ENCODE measurements at regions not wholly inside any gene's neighbourhood (a gene's known extent, or its start where the extent isn't known, plus 50 kb on each side); places are given as distances from the start of the nearest gene placed in this dataset.

GRCh38 chr12:34207858-34208257 lies 185.6 kb downstream of the ALG10 start:
- Histone ChIP-seq H3K9me3 (replicated peaks; ENCODE audit: control insufficient read depth, insufficient read depth, low read length) (peaks cover 6% of the 10 kb centered on the region), H3K9ac (replicated peaks; ENCODE audit: extremely low read depth, insufficient read depth, low read length) (no peak overlapping the region), H3K4me3 (replicated peaks in 1 of 3; ENCODE audit: insufficient read depth in 1 of 3, low read depth in 1 of 3, low read length in 3 of 3) (no peak overlapping the region), H3K4me2 (ENCODE audit: insufficient read depth, low read length) (no peak overlapping the region), H3K4me1 (ENCODE audit: control insufficient read depth, extremely low read depth, insufficient read depth, low read length) (no peaks in the 10 kb centered on the region), H2AFZ (ENCODE audit: low read depth, low read length) (no peak overlapping the region), H3K79me2 (ENCODE audit: control insufficient read depth, insufficient read depth, low read length) (no peaks in the 10 kb centered on the region), H3K27me3 (ENCODE audit: control insufficient read depth in 2 of 2, insufficient read depth in 2 of 2, low read length in 2 of 2) (no peaks in the 10 kb centered on the region), H3K9me1 (replicated peaks; ENCODE audit: control insufficient read depth, extremely low read depth, insufficient read depth, low read length) (no peaks in the 10 kb centered on the region), H4K20me1 (replicated peaks; ENCODE audit: control insufficient read depth, extremely low read depth, insufficient read depth, low read length) (no peaks in the 10 kb centered on the region), H3K27ac (ENCODE audit: insufficient read depth, low read depth, low read length) (no peak overlapping the region), H3K36me3 (ENCODE audit: control insufficient read depth in 2 of 2, extremely low read depth in 1 of 2, insufficient read depth in 2 of 2, low read length in 2 of 2) (no peaks in the 10 kb centered on the region)
- no TSS peak for BruUV-seq (replicated peaks)
- intact Hi-C loops (cut with micrococcal nuclease), result loop anchor here (10.0 kb wide), 1 partner anchor 47 kb away; no protein-coding TSS in a partner anchor
- POLR2A ChIA-PET, result no interaction called here
- DNase-seq (ENCODE audit: low read depth, low spot score) (no peak), FAIRE-seq (no peak)
- dilution Hi-C loops (cut with MboI; ENCODE audit: extremely low pct_ligation_motif_present, low sequenced_read_pairs), result no loop called here
- TF ChIP-seq CTCF (IDR thresholded peaks at IDR 0.05; ENCODE audit: extremely low read depth in 1 of 2, insufficient read depth in 1 of 2, low read depth in 1 of 2, low read length in 2 of 2) (no peak), POLR2AphosphoS5 (IDR thresholded peaks at IDR 0.05; ENCODE audit: insufficient read depth, low read depth, low read length) (no peak), EZH2 (IDR thresholded peaks at IDR 0.05; ENCODE audit: borderline replicate concordance, low read depth, low read length, severe bottlenecking) (no peak), POLR2A (IDR thresholded peaks at IDR 0.05; ENCODE audit: low read depth, low read length) (no peak), FOS (IDR thresholded peaks at IDR 0.05; ENCODE audit: borderline replicate concordance, insufficient read depth, low read length) (no peak)
- CTCF ChIA-PET, result no interaction called here
